ENCODE measurements at regions not wholly inside any gene's neighbourhood (a gene's known extent, or its start where the extent isn't known, plus 50 kb on each side); places are given as distances from the start of the nearest gene placed in this dataset.

DNA sequence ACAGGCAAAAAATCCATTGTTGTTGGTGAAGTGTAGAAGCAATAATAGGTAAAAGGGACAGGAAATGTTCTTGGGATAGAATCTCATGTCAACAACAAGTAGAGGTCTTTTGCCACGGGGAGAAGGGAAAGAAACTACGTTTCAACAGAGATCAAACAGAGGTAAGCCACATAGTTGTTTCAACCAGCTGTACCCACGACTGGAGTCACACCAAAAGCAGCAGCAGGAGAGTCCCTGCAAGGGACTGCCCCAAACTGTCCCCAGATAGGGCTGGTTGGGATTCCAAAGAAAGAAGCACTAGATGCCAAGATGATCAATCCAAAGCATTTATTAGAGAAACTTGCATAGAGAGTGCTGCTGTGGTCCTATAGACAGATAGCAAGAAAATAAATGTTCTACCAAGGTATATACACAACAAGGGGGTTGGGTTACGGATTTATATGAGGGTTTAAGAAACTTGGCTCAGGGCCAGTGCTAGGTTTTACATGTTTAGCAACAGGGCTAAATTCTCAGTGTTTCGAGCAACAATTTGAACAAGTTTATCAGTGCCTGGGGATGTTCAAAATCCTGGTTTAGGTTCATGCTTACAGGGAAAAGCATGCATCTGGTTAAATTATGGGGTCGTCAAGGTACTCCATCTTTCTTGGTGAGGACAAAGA is 466.5 kb downstream of the MMUT start:
- Histone ChIP-seq H3K36me3 (no peaks in the 10 kb centered on the region), H3K27me3 (no peaks in the 10 kb centered on the region), H3K27ac (no peak overlapping the region), H3K4me3 (no peak overlapping the region), H3K9me3 (no peaks in the 10 kb centered on the region), H3K4me1 (peaks cover 0 to 3% (median 0%) of the 10 kb centered on the region in 3 donors)
- TF ChIP-seq POLR2AphosphoS5 (IDR thresholded peaks at IDR 0.05) (no peak), EP300 (IDR thresholded peaks at IDR 0.05) (no peak), POLR2A (IDR thresholded peaks at IDR 0.05) (no peak)
- TF ChIP-seq, protein P1, sequence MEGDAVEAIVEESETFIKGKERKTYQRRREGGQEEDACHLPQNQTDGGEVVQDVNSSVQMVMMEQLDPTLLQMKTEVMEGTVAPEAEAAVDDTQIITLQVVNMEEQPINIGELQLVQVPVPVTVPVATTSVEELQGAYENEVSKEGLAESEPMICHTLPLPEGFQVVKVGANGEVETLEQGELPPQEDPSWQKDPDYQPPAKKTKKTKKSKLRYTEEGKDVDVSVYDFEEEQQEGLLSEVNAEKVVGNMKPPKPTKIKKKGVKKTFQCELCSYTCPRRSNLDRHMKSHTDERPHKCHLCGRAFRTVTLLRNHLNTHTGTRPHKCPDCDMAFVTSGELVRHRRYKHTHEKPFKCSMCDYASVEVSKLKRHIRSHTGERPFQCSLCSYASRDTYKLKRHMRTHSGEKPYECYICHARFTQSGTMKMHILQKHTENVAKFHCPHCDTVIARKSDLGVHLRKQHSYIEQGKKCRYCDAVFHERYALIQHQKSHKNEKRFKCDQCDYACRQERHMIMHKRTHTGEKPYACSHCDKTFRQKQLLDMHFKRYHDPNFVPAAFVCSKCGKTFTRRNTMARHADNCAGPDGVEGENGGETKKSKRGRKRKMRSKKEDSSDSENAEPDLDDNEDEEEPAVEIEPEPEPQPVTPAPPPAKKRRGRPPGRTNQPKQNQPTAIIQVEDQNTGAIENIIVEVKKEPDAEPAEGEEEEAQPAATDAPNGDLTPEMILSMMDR (IDR thresholded peaks at IDR 0.05), result no peak
- WGBS, 2 donors (ENCODE audit: low coverage in 1 of 2), result 61 to 85% methylated on average over 6 of the region's 6 CpGs
- no peak for ATAC-seq

DNA sequence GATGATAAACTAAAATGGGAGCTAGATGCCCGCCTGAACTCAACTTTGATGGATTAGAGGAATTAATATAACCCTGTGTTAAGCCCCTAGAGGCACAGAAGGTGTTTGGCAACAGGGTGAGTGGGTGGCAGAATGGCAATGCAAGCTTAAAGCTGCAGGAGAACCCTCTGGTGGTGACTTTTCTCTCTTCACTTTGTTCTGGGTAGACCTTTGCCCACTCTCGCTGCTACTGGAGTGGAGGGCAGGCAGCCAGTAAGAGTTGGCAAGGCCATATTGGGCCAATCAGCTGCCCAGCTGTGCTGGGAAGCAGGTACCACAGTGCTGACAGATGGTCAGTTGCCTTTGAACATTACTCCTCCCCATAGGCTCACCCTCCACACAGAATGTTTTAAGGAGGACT is 468.2 kb downstream of the MMUT start:
- Histone ChIP-seq H3K4me3 (no peak overlapping the region), H3K36me3 (no peaks in the 10 kb centered on the region), H3K27me3 (no peaks in the 10 kb centered on the region), H3K9me3 (peaks cover 0 to 4% (median 0%) of the 10 kb centered on the region in 3 donors), H3K27ac (no peak overlapping the region), H3K4me1 (no peaks in the 10 kb centered on the region)
- 40 to 77% methylated on average over 1 to 2 of the region's 2 CpGs for WGBS, 2 donors (ENCODE audit: low coverage in 1 of 2)
- TF ChIP-seq POLR2A (IDR thresholded peaks at IDR 0.05) (no peak), POLR2AphosphoS5 (IDR thresholded peaks at IDR 0.05) (no peak), EP300 (IDR thresholded peaks at IDR 0.05) (no peak)
- TF ChIP-seq, protein P1 (IDR thresholded peaks at IDR 0.05), result no peak
- no peak for ATAC-seq

DNA sequence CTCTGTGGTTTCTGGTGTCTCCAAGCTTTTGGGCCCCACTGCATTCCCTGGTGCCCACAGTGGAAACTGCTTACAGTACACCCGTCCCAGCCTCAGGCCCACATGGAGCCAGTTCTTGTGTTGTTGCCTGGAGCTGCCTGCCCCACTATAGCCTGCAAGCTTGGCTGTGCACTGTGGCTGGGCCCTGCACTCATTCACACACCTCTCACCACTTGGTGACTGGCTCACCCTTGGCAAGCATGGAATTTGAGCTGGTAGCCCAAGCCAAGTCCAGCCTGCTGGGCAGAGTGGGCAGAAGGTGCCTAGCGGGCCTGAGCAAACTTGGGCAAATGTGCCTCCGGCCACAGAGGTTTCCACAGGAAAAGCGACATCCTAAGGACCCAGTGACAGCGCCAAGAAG is 472.3 kb downstream of the MMUT start:
- no peak overlapping the region for H3K27ac ChIP-seq
- H3K27me3 ChIP-seq, result no peaks in the 10 kb centered on the region
- H3K9me3 ChIP-seq, result peaks cover 0 to 17% (median 0%) of the 10 kb centered on the region in 3 donors
- 100% methylated on average over 4 of the region's 5 CpGs; no CpG with 5 or more reads in 1 of the 2 donors for WGBS, 2 donors (ENCODE audit: low coverage in 1 of 2)
- TF ChIP-seq POLR2A (IDR thresholded peaks at IDR 0.05), result no peak
- TF ChIP-seq POLR2AphosphoS5 (IDR thresholded peaks at IDR 0.05), result no peak
- TF ChIP-seq, protein P1 (IDR thresholded peaks at IDR 0.05), result no peak
- no peak for TF ChIP-seq EP300 (IDR thresholded peaks at IDR 0.05)
- ATAC-seq, result no peak
- H3K4me1 ChIP-seq, result no peaks in the 10 kb centered on the region
- H3K36me3 ChIP-seq, result no peaks in the 10 kb centered on the region
- H3K4me3 ChIP-seq, result no peak overlapping the region

DNA sequence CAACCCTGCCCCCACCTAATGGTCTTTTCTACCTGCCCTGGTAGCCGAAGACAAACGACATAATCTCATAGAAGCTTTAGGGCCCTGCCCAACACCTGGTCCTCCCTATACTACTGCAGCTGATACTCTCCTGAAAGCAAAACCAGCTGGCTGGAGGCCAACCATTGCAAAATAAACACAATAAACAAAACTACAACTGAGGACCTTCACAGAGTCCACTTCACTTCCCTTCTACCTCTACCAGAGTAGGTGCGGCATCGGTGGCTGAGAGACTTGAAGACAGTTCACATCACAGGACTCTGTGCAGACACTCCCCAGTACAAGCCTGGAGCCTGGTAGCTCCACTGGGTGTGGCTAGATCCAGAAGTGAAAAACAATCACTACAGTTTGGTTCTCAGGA is 476.2 kb downstream of the MMUT start:
- WGBS, 2 donors (ENCODE audit: low coverage in 1 of 2), result no CpG with 5 or more reads among the region's 4 CpGs
- TF ChIP-seq, protein P1 (IDR thresholded peaks at IDR 0.05), result no peak
- TF ChIP-seq EP300 (IDR thresholded peaks at IDR 0.05) (no peak), POLR2AphosphoS5 (IDR thresholded peaks at IDR 0.05) (no peak), POLR2A (IDR thresholded peaks at IDR 0.05) (no peak)
- no peak for ATAC-seq
- peaks cover 0 to 17% (median 0%) of the 10 kb centered on the region in 3 donors for H3K9me3 ChIP-seq
- no peaks in the 10 kb centered on the region for H3K27me3 ChIP-seq
- no peak overlapping the region for H3K4me3 ChIP-seq
- H3K27ac ChIP-seq, result no peak overlapping the region
- no peaks in the 10 kb centered on the region for H3K4me1 ChIP-seq
- no peaks in the 10 kb centered on the region for H3K36me3 ChIP-seq

DNA sequence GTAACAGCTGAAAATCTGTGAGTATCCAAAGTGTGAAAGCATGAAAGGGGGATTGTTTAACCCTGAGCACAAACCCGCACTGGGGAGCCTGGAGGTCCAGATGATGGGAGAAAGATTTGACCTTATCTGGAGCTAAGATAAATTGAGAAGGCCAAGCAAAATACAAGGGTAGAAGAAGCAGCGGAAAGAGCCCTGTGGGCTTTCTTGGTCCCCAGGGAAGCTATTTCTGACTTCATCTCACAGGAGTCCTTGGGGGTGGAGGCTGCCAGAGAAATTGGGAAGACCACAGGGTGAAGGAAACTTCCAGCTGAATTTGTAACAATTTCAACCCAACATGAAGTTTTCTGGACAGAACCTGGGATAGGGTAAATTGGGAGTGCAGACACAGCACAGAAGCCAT is 476.9 kb downstream of the MMUT start:
- TF ChIP-seq EP300 (IDR thresholded peaks at IDR 0.05) (no peak), POLR2A (IDR thresholded peaks at IDR 0.05) (no peak), POLR2AphosphoS5 (IDR thresholded peaks at IDR 0.05) (no peak)
- TF ChIP-seq, protein P1 (IDR thresholded peaks at IDR 0.05), result no peak
- Histone ChIP-seq H3K4me1 (no peaks in the 10 kb centered on the region), H3K4me3 (no peak overlapping the region), H3K9me3 (peaks cover 0 to 17% (median 0%) of the 10 kb centered on the region in 3 donors), H3K27me3 (no peaks in the 10 kb centered on the region), H3K36me3 (no peaks in the 10 kb centered on the region), H3K27ac (no peak overlapping the region)
- 67 to 77% methylated on average over 2 of the region's 2 CpGs for WGBS, 2 donors (ENCODE audit: low coverage in 1 of 2)
- no peak for ATAC-seq

Measured in gastroesophageal sphincter (tissue), 4 donors.